ENCODE measurements at regions not wholly inside any gene's neighbourhood (a gene's known extent, or its start where the extent isn't known, plus 50 kb on each side); places are given as distances from the start of the nearest gene placed in this dataset.

- dilution Hi-C loops (cut with HindIII; ENCODE audit: low sequenced_read_pairs, unreplicated experiment) (no loop called here), intact Hi-C loops (cut with micrococcal nuclease) (no loop called here), in situ Hi-C loops (cut with MboI; ENCODE audit: low sequenced_read_pairs) (no loop called here)
- no peak overlapping the region for H2AFZ ChIP-seq (replicated peaks; ENCODE audit: low read length, poor library complexity)
- BruUV-seq (replicated peaks) = no TSS peak
- no peak overlapping the region for H3K18ac ChIP-seq (ENCODE audit: low read depth, low read length)
- no peak overlapping the region for H3K9ac ChIP-seq (ENCODE audit: low read depth, low read length)
- no peak overlapping the region for H2BK15ac ChIP-seq (ENCODE audit: low read depth, low read length)
- no peak overlapping the region for H4K91ac ChIP-seq (ENCODE audit: insufficient read depth, low read depth, low read length)
- no peak overlapping the region for H3K4ac ChIP-seq (ENCODE audit: low read depth, low read length)
- ChIA-PET CTCF (no interaction called here), POLR2A (ENCODE audit: unreplicated experiment) (no interaction called here)
- no peaks in the 10 kb centered on the region for H3K9me3 ChIP-seq (ENCODE audit: control insufficient read depth, insufficient read depth, low read length)
- H3K4me1 ChIP-seq (ENCODE audit: control insufficient read depth, insufficient read depth, low read length) = no peaks in the 10 kb centered on the region
- H2BK5ac ChIP-seq (ENCODE audit: low read depth, low read length, poor library complexity, severe bottlenecking) = no peak overlapping the region
- no peak for TF ChIP-seq RAD21 (IDR thresholded peaks at IDR 0.05; ENCODE audit: low read length)
- TF ChIP-seq SMC3 (IDR thresholded peaks at IDR 0.05; ENCODE audit: low read depth, low read length) = no peak
- TF ChIP-seq MAFK (IDR thresholded peaks at IDR 0.05; ENCODE audit: low read depth, low read length) = peak; percentile 87
- H3K27me3 ChIP-seq (ENCODE audit: control insufficient read depth, insufficient read depth, low read length) = no peaks in the 10 kb centered on the region
- no peaks in the 10 kb centered on the region for H3K36me3 ChIP-seq (ENCODE audit: control insufficient read depth, insufficient read depth, low read length)
- no peaks in the 10 kb centered on the region for H3K9me1 ChIP-seq (ENCODE audit: insufficient read depth, low read length)
- no peak overlapping the region for H3K14ac ChIP-seq (replicated peaks; ENCODE audit: low read depth, low read length)
- H4K20me1 ChIP-seq (ENCODE audit: insufficient read depth, low read length) = no peaks in the 10 kb centered on the region
- H3K4me2 ChIP-seq (ENCODE audit: low read depth, low read length) = no peak overlapping the region
- H2BK20ac ChIP-seq (ENCODE audit: low read depth, low read length) = no peak overlapping the region
- H3K23ac ChIP-seq (ENCODE audit: low read depth, low read length) = no peak overlapping the region
- ATAC-seq (ENCODE audit: low read depth) (no peak), DNase-seq (no peak)
- no peaks in the 10 kb centered on the region for H3K79me1 ChIP-seq (ENCODE audit: low read depth in 1 of 2, low read length in 2 of 2)
- H4K5ac ChIP-seq (ENCODE audit: low read depth, low read length) = no peak overlapping the region
- no peak overlapping the region for H2AK5ac ChIP-seq (ENCODE audit: low read depth, low read length)
- no peak overlapping the region for H3K27ac ChIP-seq (ENCODE audit: insufficient read depth, low read length)
- no peak overlapping the region for H3K56ac ChIP-seq (ENCODE audit: extremely low read depth, insufficient read depth, low read length)
- no peak overlapping the region for H3K4me3 ChIP-seq (ENCODE audit: insufficient read depth, low read depth, low read length)
- H4K8ac ChIP-seq (ENCODE audit: low read depth in 2 of 2, low read length in 2 of 2) = no peak overlapping the region
- H2AK9ac ChIP-seq (replicated peaks; ENCODE audit: low read depth, low read length, poor library complexity) = no peak overlapping the region
- H2BK120ac ChIP-seq (ENCODE audit: low read depth, low read length) = no peak overlapping the region
Measured at GRCh38 chr4:72712997-72713396, 144.0 kb upstream of the ADAMTS3 start.

All from IMR-90 (cell line).